HG03095 (cell line): ENCODE measurements at regions not wholly inside any gene's neighbourhood (a gene's known extent, or its start where the extent isn't known, plus 50 kb on each side); places are given as distances from the start of the nearest gene placed in this dataset.
"Not testable (repeated sequence)": the region's sequence is repeated elsewhere in the genome, so short reads cannot be mapped to it uniquely, and the experiment has no call there.

Source experiments
- ATAC-seq: cut with Tn5 transposase; IDR thresholded peaks from one replicate; pipeline ENCODE4 v1.9.1; 2021; ENCODE audit warnings: moderate library complexity; ENCODE audit not compliant: unreplicated experiment

DNA sequence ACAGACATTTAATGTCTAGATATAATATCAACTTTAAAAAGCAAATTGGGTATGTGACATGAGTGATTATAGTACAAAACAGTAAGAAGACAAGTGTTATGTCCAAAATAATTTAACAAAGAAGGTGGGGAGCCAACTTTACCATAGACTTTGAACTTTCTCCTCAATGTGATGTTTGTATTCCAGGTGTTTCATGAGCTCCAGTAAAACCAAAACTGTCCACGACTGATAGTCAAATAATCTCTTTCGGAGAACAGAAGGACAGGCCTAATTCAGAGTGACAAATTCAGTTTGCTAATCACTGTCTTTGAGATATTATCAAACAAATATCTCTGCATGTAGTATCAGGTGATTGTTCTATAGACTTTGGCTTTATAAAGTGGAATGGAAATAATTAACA lies 1112.6 kb downstream of the SLC6A15 start:
- no peak for ATAC-seq

- ATAC-seq = no peak
Observed at GRCh38 chr12:83796531-83796930, 1109.8 kb downstream of the TMTC2 start.

DNA sequence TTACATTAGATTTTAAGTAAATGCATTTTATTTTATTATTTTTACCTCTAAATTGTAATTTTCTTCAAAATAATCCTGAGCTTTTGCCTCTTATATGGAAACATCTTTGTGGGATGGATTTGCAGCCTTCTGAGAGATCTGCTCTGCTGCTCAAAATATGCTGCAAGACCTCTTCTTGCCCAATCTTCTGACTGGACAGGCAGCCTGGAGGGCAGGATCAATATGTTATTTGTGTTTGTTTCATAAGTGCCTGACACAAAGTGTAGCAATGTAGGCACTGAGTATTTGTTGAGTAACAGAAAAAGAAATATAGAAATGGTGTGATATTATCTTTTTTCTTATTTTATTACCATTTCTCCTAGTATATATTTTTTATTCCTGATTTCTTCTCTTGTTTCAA lies 1106.9 kb downstream of the TMTC2 start:
- no peak for ATAC-seq

GRCh38 chr12:83784298-83784890 lies 1097.7 kb downstream of the TMTC2 start:
- ATAC-seq = no peak

DNA sequence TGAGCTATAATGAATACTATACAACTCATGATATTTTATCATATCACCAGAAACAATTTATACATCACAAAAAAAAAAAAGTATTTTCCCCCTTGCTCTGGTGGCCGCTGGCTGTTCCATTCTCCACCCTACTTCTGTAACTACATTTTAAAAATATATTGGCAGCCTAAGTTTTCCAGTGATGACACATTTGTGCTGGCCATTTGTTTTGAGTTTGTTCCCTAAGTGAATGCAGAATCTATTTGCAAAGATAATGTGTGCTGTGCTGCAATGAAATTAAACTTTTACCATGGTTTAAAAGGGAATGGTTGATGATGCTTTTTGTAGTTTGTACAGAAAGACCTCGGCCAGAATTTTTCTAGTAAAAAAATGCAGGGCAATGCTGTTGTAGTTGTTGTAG lies 1092.8 kb downstream of the TMTC2 start:
- no peak for ATAC-seq

DNA sequence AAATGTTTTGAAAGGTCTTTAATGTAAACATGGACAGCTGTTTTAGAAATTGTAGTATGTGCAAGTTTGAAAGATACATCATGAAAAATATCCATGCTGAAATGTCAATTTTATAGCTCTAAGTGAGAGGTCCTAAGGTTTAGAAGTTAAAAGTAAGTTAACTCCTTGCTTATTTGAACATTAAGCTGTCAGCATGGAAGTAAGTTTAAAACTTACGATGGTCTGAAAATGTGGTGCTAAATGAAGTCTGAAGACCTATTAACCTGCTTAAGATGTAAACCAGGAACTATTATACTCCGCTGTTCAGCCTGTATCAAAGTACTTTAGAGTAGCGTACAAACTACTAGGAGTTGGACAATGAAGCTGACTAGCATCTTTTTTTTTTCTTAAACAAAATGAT lies 1082.4 kb downstream of the TMTC2 start:
- ATAC-seq = no peak

- ATAC-seq = no peak
Observed at GRCh38 chr12:83767723-83768122, 1081.0 kb downstream of the TMTC2 start.

DNA sequence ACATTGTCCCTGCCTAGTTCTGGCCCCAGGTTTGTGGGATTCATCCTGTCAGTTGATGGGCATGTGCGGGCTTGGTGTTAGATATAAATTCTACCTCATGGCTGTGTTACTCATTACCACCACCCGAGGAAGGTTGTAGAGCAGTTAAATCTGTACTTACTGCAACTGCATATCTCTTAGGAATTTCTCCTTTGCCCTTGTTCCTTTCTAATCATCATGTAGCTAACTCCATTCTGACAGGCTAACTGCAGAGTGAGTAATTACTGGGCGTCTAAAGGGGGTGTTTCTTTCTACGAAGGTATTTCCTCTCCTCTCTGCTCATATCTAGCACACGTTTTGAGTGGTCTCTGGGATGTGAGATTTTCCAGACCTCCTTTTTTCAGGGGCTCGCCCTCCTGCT lies 1076.7 kb downstream of the TMTC2 start:
- no peak for ATAC-seq

DNA sequence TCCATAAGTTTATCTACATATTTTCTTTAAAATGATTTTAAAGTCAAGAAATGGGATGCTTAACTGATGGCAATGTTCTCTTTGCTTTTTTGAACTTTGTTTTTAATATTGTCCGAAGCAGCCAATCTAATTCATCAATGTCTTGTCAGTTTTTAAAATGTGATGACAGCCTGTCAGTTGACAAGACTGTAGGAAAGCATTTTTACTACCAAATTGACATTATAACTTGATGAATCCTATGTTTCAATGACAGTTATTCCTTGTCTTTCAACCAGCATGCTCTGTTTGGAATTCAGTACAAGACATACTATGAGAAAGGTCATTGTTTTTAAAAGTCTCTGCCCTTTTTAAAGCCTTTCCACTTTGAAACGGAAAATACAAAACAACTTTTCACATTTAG lies 1073.2 kb downstream of the TMTC2 start:
- no peak for ATAC-seq

GRCh38 chr12:83758888-83759631 lies 1072.4 kb downstream of the TMTC2 start:
- no peak for ATAC-seq

- ATAC-seq = no peak
Observed at GRCh38 chr12:83753904-83754303, 1067.2 kb downstream of the TMTC2 start.

GRCh38 chr12:83753205-83753604 lies 1066.5 kb downstream of the TMTC2 start:
- ATAC-seq = no peak

DNA sequence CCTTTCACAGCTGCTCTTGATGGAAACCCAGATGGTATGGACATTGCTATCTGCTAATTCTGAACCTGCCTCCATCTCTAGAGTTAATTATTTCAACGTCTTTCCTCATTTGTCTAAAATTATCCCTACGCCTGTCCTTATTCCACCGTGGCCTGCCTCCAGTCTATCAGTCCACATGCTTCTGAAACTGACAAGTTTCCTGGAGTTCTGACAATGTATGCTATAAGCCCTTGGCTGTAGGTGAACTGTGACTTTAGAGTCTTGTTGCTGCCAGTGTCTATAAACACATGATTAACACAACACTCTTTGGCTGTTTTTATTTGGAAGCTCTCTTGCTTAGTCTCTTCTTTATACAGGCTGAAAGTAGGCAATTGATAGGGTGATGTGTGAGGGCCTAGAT lies 1052.9 kb downstream of the TMTC2 start:
- ATAC-seq = no peak

GRCh38 chr12:83710851-83711250 lies 1024.1 kb downstream of the TMTC2 start:
- ATAC-seq = no peak

GRCh38 chr12:83709899-83710298 lies 1023.2 kb downstream of the TMTC2 start:
- ATAC-seq = no peak

DNA sequence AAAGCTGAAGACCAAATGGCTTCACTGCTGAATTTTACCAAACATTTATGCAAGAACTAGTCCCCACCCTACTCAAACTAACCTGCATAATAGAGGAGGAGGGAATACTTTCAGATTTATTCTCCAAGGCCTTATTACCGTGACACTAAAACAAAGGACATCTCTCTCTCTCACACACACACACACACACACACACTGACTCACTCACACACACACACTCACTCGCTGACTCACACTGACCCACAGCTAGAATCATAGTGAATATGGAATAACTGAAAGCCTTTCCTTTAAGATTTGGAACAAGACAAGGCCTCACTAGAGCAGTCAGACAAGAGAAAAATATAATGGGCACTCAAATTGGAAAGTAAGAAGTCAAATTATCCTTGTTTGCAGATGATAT lies 1014.1 kb downstream of the TMTC2 start:
- ATAC-seq = no peak

- ATAC-seq = not testable (repeated sequence)
Observed at GRCh38 chr12:83696311-83696710, 1009.6 kb downstream of the TMTC2 start.

GRCh38 chr12:83691730-83692129 lies 1005.0 kb downstream of the TMTC2 start:
- no peak for ATAC-seq

- no peak for ATAC-seq
Observed at GRCh38 chr12:83690465-83690864, 1003.8 kb downstream of the TMTC2 start.

DNA sequence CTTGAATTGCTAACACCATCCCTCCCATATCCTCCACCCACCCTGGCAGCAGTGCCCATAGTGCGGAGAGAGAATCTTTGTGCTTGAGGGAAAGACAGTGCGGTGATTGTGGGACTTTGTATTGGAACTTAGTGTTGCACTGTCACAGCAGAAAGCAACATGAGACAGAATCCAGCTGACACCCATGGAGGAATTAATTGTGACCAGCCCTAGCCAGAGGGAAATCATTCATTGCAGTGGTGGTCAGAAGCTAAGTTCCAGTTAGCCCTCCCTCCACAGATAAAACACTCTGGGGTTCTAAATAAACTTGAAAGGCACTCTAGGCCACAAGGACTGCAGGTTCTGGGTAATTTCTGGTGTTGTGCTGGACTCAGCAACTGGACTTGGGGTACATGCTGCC lies 1002.6 kb downstream of the TMTC2 start:
- no peak for ATAC-seq

DNA sequence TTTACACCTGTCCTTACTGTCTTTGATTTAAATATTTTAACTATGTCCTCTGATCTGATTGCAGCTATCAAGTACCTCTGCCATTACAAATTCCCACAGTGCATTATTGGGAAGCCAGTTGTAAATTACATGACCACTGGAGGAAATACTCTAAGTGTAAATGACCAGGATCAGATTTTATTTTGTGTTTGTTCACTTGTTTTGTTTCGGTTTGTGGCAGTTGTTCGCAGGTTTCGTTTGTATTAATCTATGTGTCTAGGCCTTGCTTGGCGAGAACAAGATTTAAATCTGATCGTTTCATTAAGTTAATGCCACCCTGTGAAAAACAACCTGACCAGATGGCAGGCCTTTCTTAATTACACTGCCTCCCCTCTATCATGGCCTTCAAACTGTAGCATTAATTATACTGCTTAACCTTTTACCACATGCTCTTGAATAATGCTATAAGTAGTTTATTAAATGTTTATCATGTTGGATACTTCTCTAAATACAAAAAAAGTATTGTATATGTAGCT lies 990.1 kb downstream of the TMTC2 start:
- ATAC-seq = no peak

- ATAC-seq = no peak
Observed at GRCh38 chr12:83666690-83667089, 980.0 kb downstream of the TMTC2 start.
